ENCODE measurements at regions not wholly inside any gene's neighbourhood (a gene's known extent, or its start where the extent isn't known, plus 50 kb on each side); places are given as distances from the start of the nearest gene placed in this dataset.

- Histone ChIP-seq H2AFZ (ENCODE audit: low read length) (no peak overlapping the region), H3K4me3 (ENCODE audit: low read depth, low read length, poor library complexity, severe bottlenecking) (no peak overlapping the region), H3K9me2 (ENCODE audit: insufficient read depth, low read length) (no peaks in the 10 kb centered on the region), H3K4me1 (ENCODE audit: insufficient read depth, low read length, poor library complexity, severe bottlenecking) (no peaks in the 10 kb centered on the region), H3K36me3 (ENCODE audit: insufficient read depth, low read length) (no peaks in the 10 kb centered on the region), H3K4me2 (ENCODE audit: low read length) (no peak overlapping the region), H3K79me2 (ENCODE audit: insufficient read depth, low read depth, low read length) (no peaks in the 10 kb centered on the region), H3K9me3 (ENCODE audit: low read length) (no peaks in the 10 kb centered on the region), H4K20me1 (ENCODE audit: insufficient read depth, low read length) (no peaks in the 10 kb centered on the region), H3K27ac (ENCODE audit: low read depth, low read length, poor library complexity, severe bottlenecking) (no peak overlapping the region)
- intact Hi-C loops (cut with micrococcal nuclease; ENCODE audit: unreplicated experiment), result no loop called here
- no peak for DNase-seq (ENCODE audit: low spot score)
- ChIA-PET CTCF (ENCODE audit: unreplicated experiment) (no interaction called here), POLR2A (no interaction called here)
- TF ChIP-seq CTCF (conservative IDR thresholded peaks at IDR 0.05; ENCODE audit: low read length) (no peak), EZH2phosphoT487 (IDR thresholded peaks at IDR 0.05; ENCODE audit: borderline replicate concordance, low read depth, low read length) (no peak)
- BruUV-seq (replicated peaks), result no TSS peak
Measured at GRCh38 chr18:6557770-6558248, 143.1 kb upstream of the L3MBTL4 start.

- BruUV-seq (replicated peaks), result no TSS peak
- CTCF ChIA-PET (ENCODE audit: unreplicated experiment), result no interaction called here
- TF ChIP-seq CTCF (conservative IDR thresholded peaks at IDR 0.05; ENCODE audit: low read length), result no peak
- TF ChIP-seq EZH2phosphoT487 (IDR thresholded peaks at IDR 0.05; ENCODE audit: borderline replicate concordance, low read depth, low read length), result no peak
- intact Hi-C loops (cut with micrococcal nuclease; ENCODE audit: unreplicated experiment), result no loop called here
- Histone ChIP-seq H3K4me1 (ENCODE audit: insufficient read depth, low read length, poor library complexity, severe bottlenecking) (no peaks in the 10 kb centered on the region), H4K20me1 (ENCODE audit: insufficient read depth, low read length) (no peaks in the 10 kb centered on the region), H3K36me3 (ENCODE audit: insufficient read depth, low read length) (no peaks in the 10 kb centered on the region), H3K9me3 (ENCODE audit: low read length) (no peaks in the 10 kb centered on the region), H3K27ac (ENCODE audit: low read depth, low read length, poor library complexity, severe bottlenecking) (no peak overlapping the region), H3K4me3 (ENCODE audit: low read depth, low read length, poor library complexity, severe bottlenecking) (no peak overlapping the region), H3K79me2 (ENCODE audit: insufficient read depth, low read depth, low read length) (no peaks in the 10 kb centered on the region), H2AFZ (ENCODE audit: low read length) (no peak overlapping the region), H3K4me2 (ENCODE audit: low read length) (no peak overlapping the region), H3K9me2 (ENCODE audit: insufficient read depth, low read length) (no peaks in the 10 kb centered on the region)
- DNase-seq (ENCODE audit: low spot score), result no peak
- POLR2A ChIA-PET, result no interaction called here
Measured at GRCh38 chr18:6558446-6559156, 143.9 kb upstream of the L3MBTL4 start.

GRCh38 chr18:6559296-6559695 lies 144.6 kb upstream of the L3MBTL4 start:
- POLR2A ChIA-PET, result no interaction called here
- no peak for DNase-seq (ENCODE audit: low spot score)
- H3K4me3 ChIP-seq (ENCODE audit: low read depth, low read length, poor library complexity, severe bottlenecking), result no peak overlapping the region
- H3K4me2 ChIP-seq (ENCODE audit: low read length), result no peak overlapping the region
- no peaks in the 10 kb centered on the region for H3K9me3 ChIP-seq (ENCODE audit: low read length)
- no peak overlapping the region for H2AFZ ChIP-seq (ENCODE audit: low read length)
- no peak overlapping the region for H3K27ac ChIP-seq (ENCODE audit: low read depth, low read length, poor library complexity, severe bottlenecking)
- no peaks in the 10 kb centered on the region for H3K9me2 ChIP-seq (ENCODE audit: insufficient read depth, low read length)
- H3K4me1 ChIP-seq (ENCODE audit: insufficient read depth, low read length, poor library complexity, severe bottlenecking), result no peaks in the 10 kb centered on the region
- H3K36me3 ChIP-seq (ENCODE audit: insufficient read depth, low read length), result no peaks in the 10 kb centered on the region
- BruUV-seq (replicated peaks), result no TSS peak
- no peaks in the 10 kb centered on the region for H4K20me1 ChIP-seq (ENCODE audit: insufficient read depth, low read length)
- CTCF ChIA-PET (ENCODE audit: unreplicated experiment), result no interaction called here
- no peaks in the 10 kb centered on the region for H3K79me2 ChIP-seq (ENCODE audit: insufficient read depth, low read depth, low read length)
- intact Hi-C loops (cut with micrococcal nuclease; ENCODE audit: unreplicated experiment), result no loop called here
- no peak for TF ChIP-seq CTCF (conservative IDR thresholded peaks at IDR 0.05; ENCODE audit: low read length)
- no peak for TF ChIP-seq EZH2phosphoT487 (IDR thresholded peaks at IDR 0.05; ENCODE audit: borderline replicate concordance, low read depth, low read length)
